HFFc6 (cell line): ENCODE measurements at regions not wholly inside any gene's neighbourhood (a gene's known extent, or its start where the extent isn't known, plus 50 kb on each side); places are given as distances from the start of the nearest gene placed in this dataset.

Experiments used
- DNase-seq: peaks from one replicate; pipeline ENCODE4 v3.0.0-alpha.2; 2018
- H3K27ac Mint-ChIP-seq: 2 replicates; pipeline ENCODE4 v1.8.0; 2020; ENCODE audit warnings: mild to moderate bottlenecking, mixed read lengths
- H3K27me3 Mint-ChIP-seq: 2 replicates; pipeline ENCODE4 v1.8.0; 2021; ENCODE audit warnings: mild to moderate bottlenecking, moderate library complexity, mixed read lengths; ENCODE audit not compliant: insufficient read depth
- H3K36me3 Mint-ChIP-seq: 2 replicates; pipeline ENCODE4 v1.8.0; 2021; ENCODE audit warnings: low read depth, mixed read lengths
- H3K4me1 Mint-ChIP-seq: 2 replicates; pipeline ENCODE4 v1.8.0; 2020; ENCODE audit warnings: low read depth, mixed read lengths
- H3K4me3 Mint-ChIP-seq: 2 replicates; pipeline ENCODE4 v1.8.0; 2020; ENCODE audit warnings: mild to moderate bottlenecking, moderate library complexity, mixed read lengths
- H3K9me3 Mint-ChIP-seq: 2 replicates; pipeline ENCODE4 v1.8.0; 2020; ENCODE audit warnings: mild to moderate bottlenecking, mixed read lengths
- TF ChIP-seq, protein P1 (sequence below): fragments of 200-600 bp; sonication (generic); IDR thresholded peaks from 2 replicates; pipeline ENCODE4 v1.5.0; 2021; ENCODE audit warnings: antibody characterized with exemption, mild to moderate bottlenecking

- Mint-ChIP-seq H3K4me1 (0 out of 2 replicates have a peak, but pooled peaks cover 1% of the 10 kb centered on the region), H3K9me3 (0 out of 2 replicates have a peak, but pooled peaks cover 4% of the 10 kb centered on the region), H3K4me3 (no peak overlapping the region), H3K36me3 (peaks cover 5% of the 10 kb centered on the region; the same call in 1 of the 2 replicates), H3K27me3 (peaks cover 2% of the 10 kb centered on the region; the same call in 1 of the 2 replicates), H3K27ac (no peak overlapping the region)
- no peak for DNase-seq
- TF ChIP-seq, protein P1, sequence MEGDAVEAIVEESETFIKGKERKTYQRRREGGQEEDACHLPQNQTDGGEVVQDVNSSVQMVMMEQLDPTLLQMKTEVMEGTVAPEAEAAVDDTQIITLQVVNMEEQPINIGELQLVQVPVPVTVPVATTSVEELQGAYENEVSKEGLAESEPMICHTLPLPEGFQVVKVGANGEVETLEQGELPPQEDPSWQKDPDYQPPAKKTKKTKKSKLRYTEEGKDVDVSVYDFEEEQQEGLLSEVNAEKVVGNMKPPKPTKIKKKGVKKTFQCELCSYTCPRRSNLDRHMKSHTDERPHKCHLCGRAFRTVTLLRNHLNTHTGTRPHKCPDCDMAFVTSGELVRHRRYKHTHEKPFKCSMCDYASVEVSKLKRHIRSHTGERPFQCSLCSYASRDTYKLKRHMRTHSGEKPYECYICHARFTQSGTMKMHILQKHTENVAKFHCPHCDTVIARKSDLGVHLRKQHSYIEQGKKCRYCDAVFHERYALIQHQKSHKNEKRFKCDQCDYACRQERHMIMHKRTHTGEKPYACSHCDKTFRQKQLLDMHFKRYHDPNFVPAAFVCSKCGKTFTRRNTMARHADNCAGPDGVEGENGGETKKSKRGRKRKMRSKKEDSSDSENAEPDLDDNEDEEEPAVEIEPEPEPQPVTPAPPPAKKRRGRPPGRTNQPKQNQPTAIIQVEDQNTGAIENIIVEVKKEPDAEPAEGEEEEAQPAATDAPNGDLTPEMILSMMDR, result no peak
These were observed 59.4 kb upstream of the RBPJ start for GRCh38 chr4:26261405-26261804.

- H3K27ac Mint-ChIP-seq, result no peak overlapping the region
- H3K4me3 Mint-ChIP-seq, result no peak overlapping the region
- peaks cover 14% of the 10 kb centered on the region for H3K4me1 Mint-ChIP-seq
- peaks cover 5% of the 10 kb centered on the region; the same call in 1 of the 2 replicates for H3K36me3 Mint-ChIP-seq
- no peak for DNase-seq
- TF ChIP-seq, protein P1, result no peak
- 0 out of 2 replicates have a peak, but pooled peaks cover 4% of the 10 kb centered on the region for H3K9me3 Mint-ChIP-seq
- peaks cover 2% of the 10 kb centered on the region; the same call in 1 of the 2 replicates for H3K27me3 Mint-ChIP-seq
These were observed 57.6 kb upstream of the RBPJ start for GRCh38 chr4:26263165-26263564.

DNA sequence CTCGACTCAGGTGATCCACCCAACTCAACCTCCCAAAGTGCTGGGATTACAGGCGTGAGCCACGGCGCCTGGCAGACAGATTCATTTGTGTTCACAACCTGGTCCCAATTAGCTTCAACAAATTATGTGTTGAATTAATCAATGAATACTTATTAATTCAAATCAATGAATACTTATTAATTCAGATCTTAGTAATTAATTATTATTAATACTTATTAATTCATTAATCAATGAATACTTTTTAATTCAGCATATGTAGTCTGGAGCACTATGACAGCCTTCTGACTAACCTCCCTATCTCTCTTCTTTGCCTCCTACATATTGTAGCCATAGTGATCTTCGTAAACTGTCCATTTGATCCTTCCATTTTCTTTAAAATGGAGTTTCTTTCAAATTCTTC lies 56.7 kb upstream of the RBPJ start:
- TF ChIP-seq, protein P1, result no peak
- 0 out of 2 replicates have a peak, but pooled peaks cover 4% of the 10 kb centered on the region for H3K9me3 Mint-ChIP-seq
- H3K27ac Mint-ChIP-seq, result no peak overlapping the region
- H3K4me3 Mint-ChIP-seq, result no peak overlapping the region
- H3K27me3 Mint-ChIP-seq, result peaks cover 2% of the 10 kb centered on the region; the same call in 1 of the 2 replicates
- H3K4me1 Mint-ChIP-seq, result peaks cover 21% of the 10 kb centered on the region
- DNase-seq, result no peak
- H3K36me3 Mint-ChIP-seq, result peaks cover 5% of the 10 kb centered on the region; the same call in 1 of the 2 replicates

DNA sequence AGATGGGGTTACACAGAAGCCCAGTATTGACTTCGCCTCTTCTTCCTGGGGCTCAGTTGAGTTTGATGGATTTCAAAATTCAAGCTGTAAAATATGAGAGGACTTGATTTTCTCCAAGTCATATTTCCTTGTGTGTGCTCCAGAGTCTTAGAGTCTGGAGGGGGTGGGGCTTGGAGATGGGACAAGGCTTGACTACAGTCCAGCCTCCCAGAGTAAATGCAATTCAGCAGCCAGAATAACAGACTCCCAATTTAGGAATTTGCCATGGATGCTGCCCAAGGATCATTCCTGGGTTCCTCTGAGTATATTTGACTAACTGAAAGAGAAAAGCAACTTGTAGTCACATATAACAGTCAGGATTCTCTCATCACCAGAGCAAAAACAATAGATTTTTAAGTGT lies 53.7 kb upstream of the RBPJ start:
- DNase-seq, result no peak
- no peak overlapping the region for H3K27ac Mint-ChIP-seq
- no peak overlapping the region for H3K4me3 Mint-ChIP-seq
- peaks cover 21% of the 10 kb centered on the region for H3K4me1 Mint-ChIP-seq
- H3K36me3 Mint-ChIP-seq, result no peaks in the 10 kb centered on the region
- TF ChIP-seq, protein P1, result no peak
- H3K9me3 Mint-ChIP-seq, result no peaks in the 10 kb centered on the region
- H3K27me3 Mint-ChIP-seq, result peaks cover 3% of the 10 kb centered on the region; the same call in 1 of the 2 replicates

DNA sequence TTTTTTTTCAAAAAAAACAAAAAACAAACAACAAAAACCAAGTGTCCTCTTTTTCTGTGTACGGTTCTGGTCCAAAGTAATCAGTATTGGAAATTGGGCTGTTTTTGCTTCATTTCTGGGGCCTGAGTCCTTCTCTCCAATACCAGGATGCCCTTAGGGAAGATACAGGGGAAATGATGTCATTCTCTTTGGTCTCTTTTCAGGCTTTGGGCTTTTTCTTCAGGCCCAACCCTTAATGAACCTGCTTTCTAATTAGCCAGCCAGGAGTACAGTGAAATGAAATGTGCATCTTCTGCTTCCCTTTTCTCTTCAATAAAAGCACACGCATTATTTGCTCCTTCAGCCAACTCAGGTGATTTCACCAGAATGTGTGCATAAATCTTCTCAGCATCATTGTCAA lies 52.6 kb upstream of the RBPJ start:
- Mint-ChIP-seq H3K9me3 (no peaks in the 10 kb centered on the region), H3K36me3 (no peaks in the 10 kb centered on the region), H3K4me1 (peaks cover 21% of the 10 kb centered on the region), H3K27me3 (peaks cover 3% of the 10 kb centered on the region; the same call in 1 of the 2 replicates), H3K4me3 (no peak overlapping the region), H3K27ac (no peak overlapping the region)
- DNase-seq, result no peak
- TF ChIP-seq, protein P1, result no peak
